ENCODE measurements at regions not wholly inside any gene's neighbourhood (a gene's known extent, or its start where the extent isn't known, plus 50 kb on each side); places are given as distances from the start of the nearest gene placed in this dataset.

DNA sequence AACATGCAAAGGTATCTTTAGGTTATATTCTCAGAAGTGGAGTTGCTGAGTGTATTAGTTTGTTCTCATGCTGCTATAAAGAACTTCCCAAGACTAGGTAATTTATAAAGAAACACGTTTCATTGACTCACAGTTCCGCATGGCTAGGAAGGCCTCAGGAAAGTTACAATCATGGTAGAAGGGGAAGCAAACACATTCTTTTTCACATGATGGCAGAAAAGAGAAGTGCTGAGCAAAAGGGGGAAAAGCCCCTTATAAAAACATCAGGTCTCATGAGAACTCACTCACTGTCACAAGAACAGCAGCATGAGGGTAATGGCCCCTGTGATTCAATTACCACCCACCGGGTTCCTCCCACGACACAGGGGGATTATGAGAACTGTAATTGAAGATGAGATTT, 163.6 kb upstream of the PRLR start:
- TF ChIP-seq, protein P1, sequence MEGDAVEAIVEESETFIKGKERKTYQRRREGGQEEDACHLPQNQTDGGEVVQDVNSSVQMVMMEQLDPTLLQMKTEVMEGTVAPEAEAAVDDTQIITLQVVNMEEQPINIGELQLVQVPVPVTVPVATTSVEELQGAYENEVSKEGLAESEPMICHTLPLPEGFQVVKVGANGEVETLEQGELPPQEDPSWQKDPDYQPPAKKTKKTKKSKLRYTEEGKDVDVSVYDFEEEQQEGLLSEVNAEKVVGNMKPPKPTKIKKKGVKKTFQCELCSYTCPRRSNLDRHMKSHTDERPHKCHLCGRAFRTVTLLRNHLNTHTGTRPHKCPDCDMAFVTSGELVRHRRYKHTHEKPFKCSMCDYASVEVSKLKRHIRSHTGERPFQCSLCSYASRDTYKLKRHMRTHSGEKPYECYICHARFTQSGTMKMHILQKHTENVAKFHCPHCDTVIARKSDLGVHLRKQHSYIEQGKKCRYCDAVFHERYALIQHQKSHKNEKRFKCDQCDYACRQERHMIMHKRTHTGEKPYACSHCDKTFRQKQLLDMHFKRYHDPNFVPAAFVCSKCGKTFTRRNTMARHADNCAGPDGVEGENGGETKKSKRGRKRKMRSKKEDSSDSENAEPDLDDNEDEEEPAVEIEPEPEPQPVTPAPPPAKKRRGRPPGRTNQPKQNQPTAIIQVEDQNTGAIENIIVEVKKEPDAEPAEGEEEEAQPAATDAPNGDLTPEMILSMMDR (conservative IDR thresholded peaks at IDR 0.05; ENCODE audit: low read length): no peak
- DNase-seq (ENCODE audit: low read depth): no peak
- no peak overlapping the region for H3K4me3 ChIP-seq (ENCODE audit: low read length)

- H3K4me3 ChIP-seq (ENCODE audit: low read length): no peak overlapping the region
- TF ChIP-seq, protein P1 (conservative IDR thresholded peaks at IDR 0.05; ENCODE audit: low read length): no peak
- DNase-seq (ENCODE audit: low read depth): no peak
Measured at GRCh38 chr5:35384658-35385057, 154.4 kb upstream of the PRLR start.

GRCh38 chr5:35383041-35383440, 152.8 kb upstream of the PRLR start:
- no peak for DNase-seq (ENCODE audit: low read depth)

DNA sequence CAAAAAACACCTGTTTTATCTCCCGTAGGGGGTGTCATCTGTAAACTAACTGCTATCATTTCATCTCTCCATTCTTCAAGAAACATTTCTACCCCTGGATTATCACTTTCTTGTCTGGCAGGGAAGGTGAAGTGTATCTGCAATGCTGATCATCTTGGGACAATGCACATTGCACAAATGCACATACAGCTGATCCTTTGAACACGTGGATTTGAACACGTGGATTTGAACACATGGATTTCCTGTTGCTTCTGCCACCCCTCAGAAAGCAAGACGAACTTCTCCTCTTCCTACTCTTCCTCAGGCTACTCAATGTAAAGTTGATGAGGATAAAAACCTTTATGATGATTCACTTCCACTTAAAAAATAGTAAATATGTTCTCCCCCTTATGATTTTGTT, 147.4 kb upstream of the PRLR start:
- TF ChIP-seq, protein P1 (conservative IDR thresholded peaks at IDR 0.05; ENCODE audit: low read length): no peak
- DNase-seq (ENCODE audit: low read depth): no peak
- no peak overlapping the region for H3K4me3 ChIP-seq (ENCODE audit: low read length)

More at GRCh38 chr5:35383041-35383440, 152.8 kb upstream of the PRLR start:
- TF ChIP-seq, protein P1 (conservative IDR thresholded peaks at IDR 0.05; ENCODE audit: low read length): no peak
- no peak overlapping the region for H3K4me3 ChIP-seq (ENCODE audit: low read length)

GRCh38 chr5:35374584-35374983, 144.3 kb upstream of the PRLR start:
- H3K4me3 ChIP-seq (ENCODE audit: low read length): no peak overlapping the region
- DNase-seq (ENCODE audit: low read depth): no peak
- TF ChIP-seq, protein P1 (conservative IDR thresholded peaks at IDR 0.05; ENCODE audit: low read length): no peak

DNA sequence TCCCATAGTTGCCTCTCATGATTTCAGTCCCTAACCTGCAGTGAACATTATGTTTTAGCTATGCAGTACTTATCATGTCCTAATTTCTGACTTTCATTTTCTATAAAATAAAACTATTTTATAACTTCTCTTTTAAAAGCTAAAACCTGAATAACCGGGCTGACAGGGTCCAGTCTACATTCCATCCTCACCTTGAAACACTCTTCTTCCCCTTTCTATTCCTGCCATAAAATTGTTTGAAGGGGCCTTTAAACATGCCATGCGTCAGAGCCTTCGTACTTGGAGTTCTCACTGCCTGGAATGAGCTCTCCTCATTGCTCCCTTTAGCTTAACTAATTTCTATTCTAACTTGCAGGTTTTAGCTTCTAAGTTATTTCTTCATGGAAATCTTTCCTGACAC, 143.0 kb upstream of the PRLR start:
- TF ChIP-seq, protein P1 (conservative IDR thresholded peaks at IDR 0.05; ENCODE audit: low read length): no peak
- no peak overlapping the region for H3K4me3 ChIP-seq (ENCODE audit: low read length)
- DNase-seq (ENCODE audit: low read depth): no peak

DNA sequence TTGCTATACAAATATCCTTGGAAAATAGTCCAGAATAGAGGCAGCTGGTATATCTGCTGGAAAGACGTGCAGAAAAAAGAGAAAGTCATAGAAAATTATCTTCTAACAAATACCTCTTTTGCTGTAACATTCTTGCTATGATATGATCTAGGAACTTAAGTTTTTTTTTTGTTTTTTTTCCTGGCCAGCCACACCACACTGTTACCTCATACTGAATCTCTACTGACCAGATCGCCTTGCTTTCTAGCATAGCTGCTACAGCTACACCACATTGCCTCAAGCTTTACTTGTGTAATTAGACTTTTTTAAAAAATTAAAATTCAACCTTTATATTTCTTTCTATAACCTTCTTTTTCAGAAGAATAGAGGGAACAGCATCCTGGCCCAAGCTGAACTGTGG, 142.2 kb upstream of the PRLR start:
- no peak for DNase-seq (ENCODE audit: low read depth)
- H3K4me3 ChIP-seq (ENCODE audit: low read length): no peak overlapping the region
- TF ChIP-seq, protein P1 (conservative IDR thresholded peaks at IDR 0.05; ENCODE audit: low read length): no peak
